ENCODE measurements at regions not wholly inside any gene's neighbourhood (a gene's known extent, or its start where the extent isn't known, plus 50 kb on each side); places are given as distances from the start of the nearest gene placed in this dataset.

DNA sequence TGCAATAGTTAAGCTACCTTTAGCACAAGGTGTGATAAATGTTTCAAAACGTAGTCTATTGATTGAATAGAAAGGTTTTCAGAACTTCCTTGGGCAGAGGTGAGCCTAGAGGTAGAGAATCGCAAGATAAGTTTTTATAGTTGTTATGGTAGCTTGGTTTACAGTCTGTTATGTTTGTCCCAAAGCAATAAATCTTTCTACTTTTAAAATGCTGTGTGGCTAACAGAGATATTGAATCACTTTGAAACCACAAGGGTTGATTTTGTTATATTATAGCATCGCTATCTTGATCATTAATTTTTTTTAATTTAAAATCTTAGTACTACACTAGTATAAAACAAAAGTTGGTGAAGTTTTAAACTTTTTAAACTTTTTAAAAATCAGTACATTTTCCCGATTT is 126.7 kb downstream of the TMEM182 start:
- TF ChIP-seq, protein P1, sequence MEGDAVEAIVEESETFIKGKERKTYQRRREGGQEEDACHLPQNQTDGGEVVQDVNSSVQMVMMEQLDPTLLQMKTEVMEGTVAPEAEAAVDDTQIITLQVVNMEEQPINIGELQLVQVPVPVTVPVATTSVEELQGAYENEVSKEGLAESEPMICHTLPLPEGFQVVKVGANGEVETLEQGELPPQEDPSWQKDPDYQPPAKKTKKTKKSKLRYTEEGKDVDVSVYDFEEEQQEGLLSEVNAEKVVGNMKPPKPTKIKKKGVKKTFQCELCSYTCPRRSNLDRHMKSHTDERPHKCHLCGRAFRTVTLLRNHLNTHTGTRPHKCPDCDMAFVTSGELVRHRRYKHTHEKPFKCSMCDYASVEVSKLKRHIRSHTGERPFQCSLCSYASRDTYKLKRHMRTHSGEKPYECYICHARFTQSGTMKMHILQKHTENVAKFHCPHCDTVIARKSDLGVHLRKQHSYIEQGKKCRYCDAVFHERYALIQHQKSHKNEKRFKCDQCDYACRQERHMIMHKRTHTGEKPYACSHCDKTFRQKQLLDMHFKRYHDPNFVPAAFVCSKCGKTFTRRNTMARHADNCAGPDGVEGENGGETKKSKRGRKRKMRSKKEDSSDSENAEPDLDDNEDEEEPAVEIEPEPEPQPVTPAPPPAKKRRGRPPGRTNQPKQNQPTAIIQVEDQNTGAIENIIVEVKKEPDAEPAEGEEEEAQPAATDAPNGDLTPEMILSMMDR (conservative IDR thresholded peaks at IDR 0.05), result no peak
- no peak for TF ChIP-seq ZFX (IDR thresholded peaks at IDR 0.05)

Data from C4-2B (cell line).